Mesodermal cell (in vitro differentiated cells): ENCODE measurements at regions not wholly inside any gene's neighbourhood (a gene's known extent, or its start where the extent isn't known, plus 50 kb on each side); places are given as distances from the start of the nearest gene placed in this dataset.

Source experiments
- H3K27ac ChIP-seq: 2 replicates; pipeline ENCODE4 v1.7.0; 2013; ENCODE audit warnings: mild to moderate bottlenecking, low read depth, low read length, moderate library complexity; ENCODE audit not compliant: severe bottlenecking
- H3K36me3 ChIP-seq: 2 replicates; pipeline ENCODE4 v1.7.1; 2013; ENCODE audit warnings: mild to moderate bottlenecking, low read length, moderate library complexity; ENCODE audit not compliant: control insufficient read depth, insufficient read depth
- H3K4me1 ChIP-seq: one replicate; pipeline ENCODE4 v1.7.1; 2013; ENCODE audit warnings: mild to moderate bottlenecking, low read length; ENCODE audit not compliant: insufficient read depth, control insufficient read depth, poor library complexity, severe bottlenecking
- H3K4me3 ChIP-seq: 2 replicates; pipeline ENCODE4 v1.7.0; 2013; ENCODE audit warnings: low read length, control low read depth, mild to moderate bottlenecking; ENCODE audit not compliant: insufficient read depth, poor library complexity, severe bottlenecking; ENCODE audit errors: extremely low read depth
- H3K9me3 ChIP-seq: 2 replicates; pipeline ENCODE4 v1.7.1; 2013; ENCODE audit warnings: mild to moderate bottlenecking, low read length, moderate library complexity; ENCODE audit not compliant: control insufficient read depth
- WGBS, 2 experiments: methylation state at CpG; one replicate each; pipeline ENCODE4 v1.1.5; 2013; ENCODE audit warnings: missing lambda C conversion rate in 2 of 2; ENCODE audit not compliant: insufficient coverage in 2 of 2; 5-methylcytosine and 5-hydroxymethylcytosine counted together

DNA sequence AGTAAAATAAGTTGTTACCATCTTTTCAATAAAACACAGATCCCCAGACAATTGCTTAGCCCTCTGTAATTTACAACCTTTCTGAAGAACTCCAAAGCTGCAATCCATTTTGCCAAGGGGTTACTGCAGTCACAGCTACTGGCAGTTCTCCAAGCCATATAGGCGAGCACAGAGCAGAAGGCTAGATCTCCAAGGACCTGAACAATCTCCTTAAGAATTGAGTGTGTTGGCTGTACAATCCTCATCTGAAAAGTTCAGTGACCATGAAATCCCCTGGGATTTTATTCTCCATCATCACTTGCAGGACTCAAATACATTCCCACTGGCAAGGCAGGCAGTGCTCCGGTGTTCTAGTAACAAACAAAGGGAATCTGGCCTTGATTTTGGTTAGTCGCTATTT, 103.9 kb upstream of the LRP1B start:
- H3K36me3 ChIP-seq: no peaks in the 10 kb centered on the region
- H3K27ac ChIP-seq: no peak overlapping the region
- no peaks in the 10 kb centered on the region for H3K4me1 ChIP-seq
- WGBS, 2 experiments: 100% methylated on average over 1 of the region's 3 CpGs
- no peak overlapping the region for H3K4me3 ChIP-seq
- no peaks in the 10 kb centered on the region for H3K9me3 ChIP-seq

DNA sequence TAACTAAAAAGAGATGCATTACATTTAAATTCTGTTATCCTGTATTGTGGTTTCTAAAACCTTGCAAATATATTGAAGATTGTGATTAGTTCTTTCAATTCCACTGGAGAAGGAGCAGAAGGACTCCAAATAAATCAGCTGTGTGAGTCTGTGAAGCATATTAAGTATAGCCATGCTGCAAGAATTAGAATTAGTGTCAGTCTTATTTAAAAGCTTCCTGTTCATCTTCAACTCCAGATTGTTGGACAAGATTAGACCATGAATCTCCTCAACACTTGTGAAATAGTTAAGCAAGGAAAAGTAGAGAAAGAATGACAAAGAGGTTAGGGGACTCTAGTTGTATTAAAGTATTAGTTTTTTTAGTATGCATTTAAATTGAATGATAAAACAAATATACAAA, 92.5 kb upstream of the LRP1B start:
- Histone ChIP-seq H3K27ac (no peak overlapping the region), H3K9me3 (no peaks in the 10 kb centered on the region), H3K4me1 (peaks cover 8% of the 10 kb centered on the region), H3K4me3 (no peak overlapping the region), H3K36me3 (no peaks in the 10 kb centered on the region)

DNA sequence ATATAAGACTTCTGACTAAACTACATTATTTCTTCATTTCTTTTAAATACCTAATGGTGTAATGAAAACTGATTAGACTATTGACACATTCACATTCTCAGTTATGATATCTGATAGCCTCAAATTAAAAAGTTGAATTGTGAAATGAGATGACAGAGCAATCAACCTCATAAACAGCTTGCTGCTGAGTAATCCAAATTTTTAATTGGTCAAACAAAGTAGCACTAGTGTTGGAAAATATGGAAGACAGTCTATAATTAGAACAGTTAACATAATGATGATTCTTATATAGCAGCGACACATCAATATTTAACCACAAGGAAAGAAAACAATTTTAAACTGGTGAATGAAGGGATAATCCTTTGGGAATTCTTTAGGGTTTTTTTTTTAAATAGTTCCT, 91.9 kb upstream of the LRP1B start:
- WGBS, 2 experiments: no CpG with 5 or more reads among the region's 1 CpG
- no peaks in the 10 kb centered on the region for H3K36me3 ChIP-seq
- H3K4me3 ChIP-seq: no peak overlapping the region
- H3K9me3 ChIP-seq: no peaks in the 10 kb centered on the region
- H3K27ac ChIP-seq: no peak overlapping the region
- peaks cover 12% of the 10 kb centered on the region for H3K4me1 ChIP-seq

DNA sequence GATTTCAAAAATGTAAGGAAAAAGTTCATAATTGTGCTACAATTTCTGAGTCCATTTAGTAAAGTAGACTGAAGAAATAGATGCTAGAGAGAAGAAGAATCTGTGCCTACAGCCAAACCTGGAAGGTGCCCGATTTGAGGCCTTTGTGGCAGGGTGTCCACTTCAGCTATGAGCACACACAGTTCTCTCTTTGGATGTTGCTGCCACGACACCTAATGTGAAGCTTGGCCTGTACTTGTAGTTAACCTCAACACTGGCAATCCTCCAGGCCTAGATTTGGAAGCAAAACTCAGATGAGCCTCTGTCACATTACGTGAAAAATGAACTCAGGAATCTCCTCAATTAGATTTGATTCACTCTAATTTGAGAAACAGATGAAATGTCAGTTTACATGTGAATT, 90.1 kb upstream of the LRP1B start:
- H3K27ac ChIP-seq: no peak overlapping the region
- peaks cover 12% of the 10 kb centered on the region for H3K4me1 ChIP-seq
- no peaks in the 10 kb centered on the region for H3K9me3 ChIP-seq
- no peaks in the 10 kb centered on the region for H3K36me3 ChIP-seq
- no peak overlapping the region for H3K4me3 ChIP-seq
- 93 to 95% methylated on average over 2 of the region's 3 CpGs for WGBS, 2 experiments

DNA sequence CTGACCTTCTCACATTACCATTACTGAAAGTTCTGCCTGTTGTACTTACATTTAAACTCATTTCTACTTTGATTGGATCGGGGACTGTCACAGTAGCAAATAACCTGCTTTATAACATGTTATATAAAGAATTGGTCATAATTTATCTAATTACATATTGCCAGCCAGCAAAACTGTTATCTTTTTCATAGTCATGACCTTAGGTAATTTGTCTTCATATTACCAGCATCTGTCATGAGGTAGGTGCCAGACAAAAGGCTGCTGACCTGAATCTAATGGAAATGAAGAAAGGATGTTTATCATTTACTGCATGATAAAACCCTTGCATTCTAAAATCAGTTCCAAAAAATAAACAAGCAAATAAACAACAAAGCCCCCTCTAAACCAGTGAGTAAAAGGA, 89.4 kb upstream of the LRP1B start:
- no peak overlapping the region for H3K4me3 ChIP-seq
- no peaks in the 10 kb centered on the region for H3K9me3 ChIP-seq
- H3K36me3 ChIP-seq: no peaks in the 10 kb centered on the region
- WGBS, 2 experiments: no CpG with 5 or more reads among the region's 1 CpG
- H3K4me1 ChIP-seq: peaks cover 12% of the 10 kb centered on the region
- H3K27ac ChIP-seq: no peak overlapping the region

DNA sequence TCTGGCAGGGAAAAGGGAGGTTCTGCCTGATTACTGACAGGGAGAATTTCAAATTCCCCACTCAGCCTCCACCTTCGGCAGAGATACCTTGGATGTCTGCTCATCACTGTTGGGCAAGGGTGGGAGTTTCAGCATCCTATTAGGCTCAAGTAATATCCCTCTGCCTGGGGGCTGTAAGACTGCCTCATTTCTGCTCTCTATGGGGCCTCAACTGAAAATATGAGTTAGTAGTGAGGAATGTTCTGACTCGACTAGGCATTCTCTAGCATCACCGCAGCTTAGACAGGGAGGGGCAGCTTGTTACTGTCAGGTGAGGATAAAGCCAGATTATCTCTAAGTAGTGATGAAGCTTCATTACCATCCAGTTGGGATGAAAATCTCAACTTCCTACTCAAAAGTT, 87.7 kb upstream of the LRP1B start:
- no peak overlapping the region for H3K4me3 ChIP-seq
- no CpG with 5 or more reads among the region's 3 CpGs for WGBS, 2 experiments
- H3K27ac ChIP-seq: peak overlapping the region; percentile 48
- H3K9me3 ChIP-seq: no peaks in the 10 kb centered on the region
- no peaks in the 10 kb centered on the region for H3K36me3 ChIP-seq
- peaks cover 12% of the 10 kb centered on the region for H3K4me1 ChIP-seq

DNA sequence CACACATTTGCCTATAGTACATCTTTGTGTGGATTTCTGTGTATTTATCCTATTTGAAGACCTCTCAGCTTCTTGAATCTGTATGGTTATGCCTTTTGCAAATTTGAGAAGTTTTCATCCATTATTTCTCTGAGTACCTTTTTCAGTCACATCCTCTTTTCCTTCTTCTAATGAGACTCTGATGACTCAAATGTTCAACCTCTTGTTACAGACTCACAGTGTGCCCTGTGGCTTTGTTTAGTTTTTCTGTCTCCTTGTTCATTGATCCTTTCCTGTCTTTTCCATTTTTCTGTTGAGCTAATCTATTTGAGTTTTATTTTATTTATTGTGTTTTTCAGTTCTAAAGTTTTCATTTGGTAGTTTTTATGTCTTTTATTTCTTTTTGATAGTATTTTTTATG, 87.0 kb upstream of the LRP1B start:
- Histone ChIP-seq H3K9me3 (no peaks in the 10 kb centered on the region), H3K4me3 (no peak overlapping the region), H3K27ac (no peak overlapping the region), H3K36me3 (no peaks in the 10 kb centered on the region), H3K4me1 (peaks cover 12% of the 10 kb centered on the region)

DNA sequence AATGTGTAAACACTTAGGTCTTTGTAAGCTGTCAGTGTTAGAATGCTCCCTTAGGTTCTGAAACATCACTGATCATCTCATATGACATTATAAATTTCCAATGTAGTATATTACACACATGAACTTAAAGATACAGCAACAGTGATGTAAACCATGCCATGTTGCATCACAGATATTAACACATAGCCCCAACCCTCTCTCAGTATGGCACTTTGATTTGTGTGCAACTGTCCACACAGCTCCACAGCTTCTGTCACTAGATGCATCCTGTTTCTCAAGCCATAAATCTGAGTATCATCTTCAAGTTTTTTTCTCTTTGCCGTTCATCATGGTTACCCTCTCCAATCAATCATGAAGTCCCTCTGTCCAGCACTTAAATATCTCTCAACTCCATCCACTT, 69.2 kb upstream of the LRP1B start:
- no peak overlapping the region for H3K27ac ChIP-seq
- no peak overlapping the region for H3K4me3 ChIP-seq
- no peaks in the 10 kb centered on the region for H3K4me1 ChIP-seq
- WGBS, 2 experiments: 83 to 88% methylated on average over 1 of the region's 1 CpG
- H3K36me3 ChIP-seq: no peaks in the 10 kb centered on the region
- H3K9me3 ChIP-seq: no peaks in the 10 kb centered on the region

DNA sequence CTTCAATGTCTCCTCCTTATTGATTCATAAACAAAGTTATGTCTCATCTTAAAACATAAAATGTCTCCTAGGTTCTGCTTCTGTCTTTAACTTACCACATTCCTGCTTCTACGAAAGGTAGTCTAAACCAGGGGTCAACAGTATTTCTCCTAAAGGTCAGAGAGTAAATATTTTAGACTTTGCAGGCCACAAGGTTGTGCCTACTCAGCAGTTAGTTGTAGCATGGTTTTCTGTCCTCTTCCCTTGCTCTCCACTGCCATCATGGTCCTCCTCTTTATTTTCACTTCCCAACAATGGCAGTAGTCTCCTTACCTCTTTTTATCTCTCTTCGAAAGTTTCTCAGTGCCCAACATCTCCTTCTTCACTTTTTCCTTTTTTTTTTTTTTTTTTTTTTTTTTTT, 68.3 kb upstream of the LRP1B start:
- WGBS, 2 experiments: no CpG with 5 or more reads among the region's 2 CpGs
- no peaks in the 10 kb centered on the region for H3K36me3 ChIP-seq
- H3K4me1 ChIP-seq: no peaks in the 10 kb centered on the region
- no peak overlapping the region for H3K27ac ChIP-seq
- H3K9me3 ChIP-seq: no peaks in the 10 kb centered on the region
- H3K4me3 ChIP-seq: no peak overlapping the region

DNA sequence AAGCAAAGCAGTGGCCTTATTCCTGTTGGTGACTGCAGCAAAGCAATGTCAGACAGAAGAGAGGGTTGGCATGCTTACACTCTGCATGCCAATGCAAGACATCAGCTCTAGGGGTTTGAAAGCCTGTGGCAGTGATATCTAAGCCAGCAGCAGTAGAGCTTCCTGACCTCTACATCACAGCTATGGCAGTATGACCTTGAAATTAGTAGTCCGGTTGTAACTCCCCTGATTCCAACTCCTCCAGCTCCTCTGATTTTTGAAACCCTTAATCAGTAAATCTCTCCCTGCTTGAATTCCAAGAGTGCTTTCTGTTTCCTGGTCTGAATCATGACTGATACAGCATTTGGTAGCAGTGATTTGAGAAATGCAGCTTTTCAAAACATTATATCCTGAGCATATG, 60.0 kb upstream of the LRP1B start:
- no peaks in the 10 kb centered on the region for H3K36me3 ChIP-seq
- WGBS, 2 experiments: 86 to 88% methylated on average over 1 of the region's 1 CpG
- peaks cover 5% of the 10 kb centered on the region for H3K9me3 ChIP-seq
- no peak overlapping the region for H3K4me3 ChIP-seq
- H3K4me1 ChIP-seq: peaks cover 16% of the 10 kb centered on the region
- H3K27ac ChIP-seq: peak overlapping the region; percentile 31

DNA sequence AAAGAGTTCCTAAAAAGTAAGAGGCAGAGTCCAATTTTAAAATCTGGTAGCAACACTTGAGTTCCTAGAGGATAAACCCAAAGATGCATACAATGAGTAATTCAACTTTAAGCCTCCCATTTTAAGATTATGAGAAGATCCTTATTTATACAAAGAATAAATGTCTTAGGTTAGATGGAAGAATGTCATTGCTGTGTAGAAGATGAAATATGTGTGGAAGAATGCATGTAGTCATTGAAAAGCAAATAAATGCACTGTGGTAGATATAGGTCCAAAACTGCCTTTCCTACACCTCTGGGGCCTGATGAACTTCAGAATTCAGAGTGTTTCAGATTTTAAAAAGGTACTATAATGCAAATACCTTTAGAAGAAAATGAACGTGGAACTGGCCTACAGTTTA, 58.7 kb upstream of the LRP1B start:
- no peak overlapping the region for H3K4me3 ChIP-seq
- peaks cover 10% of the 10 kb centered on the region for H3K9me3 ChIP-seq
- WGBS, 2 experiments: no CpG with 5 or more reads among the region's 1 CpG
- H3K27ac ChIP-seq: no peak overlapping the region
- H3K36me3 ChIP-seq: no peaks in the 10 kb centered on the region
- H3K4me1 ChIP-seq: peaks cover 25% of the 10 kb centered on the region

DNA sequence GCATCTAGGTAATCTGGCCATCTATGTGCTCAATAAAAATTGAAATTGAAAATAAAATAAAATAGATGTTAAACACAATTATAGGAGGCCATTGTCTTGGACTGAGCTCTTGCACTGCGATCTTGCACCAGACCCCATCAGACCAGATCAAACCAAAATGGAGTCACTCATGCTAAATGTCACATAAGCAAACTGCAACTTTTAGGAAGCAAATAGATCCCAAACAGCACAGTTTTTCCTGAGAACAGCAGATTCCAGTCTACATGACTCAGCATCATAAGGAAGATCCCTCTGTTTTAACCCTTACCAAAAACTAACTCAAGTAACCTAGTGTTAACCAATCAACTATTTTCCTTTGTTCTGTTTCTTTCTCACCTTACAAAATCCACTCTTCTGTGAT, 57.7 kb upstream of the LRP1B start:
- Histone ChIP-seq H3K27ac (no peak overlapping the region), H3K9me3 (peaks cover 13% of the 10 kb centered on the region), H3K4me1 (peaks cover 25% of the 10 kb centered on the region), H3K36me3 (no peaks in the 10 kb centered on the region), H3K4me3 (no peak overlapping the region)
- WGBS, 2 experiments: 100% methylated on average over 1 of the region's 1 CpG; no CpG with 5 or more reads in 1 of the 2 experiments
